HL-60 (cell line): ENCODE measurements at regions not wholly inside any gene's neighbourhood (a gene's known extent, or its start where the extent isn't known, plus 50 kb on each side); places are given as distances from the start of the nearest gene placed in this dataset.

ENCODE experiments used
- DNase-seq, 2 experiments: peaks; one replicate each; pipeline ENCODE4 v3.0.0-alpha.2; 2010 to 2020; ENCODE audit warnings: low read depth in 1 of 2, low spot score in 1 of 2
- H3K27ac ChIP-seq: fragments of 250-450 bp; sonication (Bioruptor Pico); replicated peaks from 2 replicates; pipeline ENCODE4 v1.5.1; 2020; ENCODE audit warnings: mild to moderate bottlenecking, moderate library complexity
- H3K27me3 ChIP-seq: fragments of 250-450 bp; sonication (Bioruptor Pico); 2 replicates; pipeline ENCODE4 v1.5.1; 2021; ENCODE audit warnings: mild to moderate bottlenecking, moderate library complexity; ENCODE audit not compliant: insufficient read depth, poor library complexity, severe bottlenecking
- H3K4me3 ChIP-seq: replicated peaks from 2 replicates; pipeline ENCODE4 v1.5.1; 2011; ENCODE audit warnings: mild to moderate bottlenecking, control low read depth, low read length; ENCODE audit not compliant: insufficient read depth
- GABPA ChIP-seq: IDR thresholded peaks from 2 replicates; pipeline ENCODE4 v1.6.1; 2012; ENCODE audit warnings: low read depth
- POLR2AphosphoS5 ChIP-seq: IDR thresholded peaks from 2 replicates; pipeline ENCODE4 v1.6.1; 2012; ENCODE audit warnings: low read depth
- SPI1 ChIP-seq: IDR thresholded peaks from 2 replicates; pipeline ENCODE4 v1.6.1; 2012; ENCODE audit warnings: low read depth, mild to moderate bottlenecking, borderline replicate concordance
- TF ChIP-seq, protein P1 (sequence below): IDR thresholded peaks from 2 replicates; pipeline ENCODE4 v1.6.1; 2012; ENCODE audit warnings: low read depth; ENCODE audit not compliant: insufficient replicate concordance
- TF ChIP-seq, protein P2 (sequence below): IDR thresholded peaks from one replicate; pipeline ENCODE4 v1.5.1; 2011; ENCODE audit warnings: low read length, control low read depth, inconsistent platforms; ENCODE audit not compliant: insufficient read depth

DNA sequence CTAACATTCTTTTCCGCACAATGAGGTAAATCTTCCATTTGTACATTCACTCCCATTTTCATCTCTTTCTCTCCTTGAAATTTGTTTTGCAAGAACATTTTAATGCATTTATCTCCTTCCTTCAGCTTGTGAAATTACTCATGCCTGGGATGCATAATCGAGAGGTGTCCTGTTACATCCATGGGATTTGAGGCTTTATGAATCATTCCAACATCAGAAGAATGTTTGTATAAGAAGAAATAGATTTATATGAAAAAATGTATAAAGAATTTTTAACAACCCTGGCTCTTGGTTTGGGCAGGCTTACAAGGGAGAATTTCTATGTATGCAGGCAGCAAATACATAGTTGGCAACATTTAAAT lies 93.2 kb upstream of the MBNL1 start:
- H3K27ac ChIP-seq, result no peak overlapping the region
- no peak for DNase-seq
- no peaks in the 10 kb centered on the region for H3K27me3 ChIP-seq
- TF ChIP-seq, protein P1, sequence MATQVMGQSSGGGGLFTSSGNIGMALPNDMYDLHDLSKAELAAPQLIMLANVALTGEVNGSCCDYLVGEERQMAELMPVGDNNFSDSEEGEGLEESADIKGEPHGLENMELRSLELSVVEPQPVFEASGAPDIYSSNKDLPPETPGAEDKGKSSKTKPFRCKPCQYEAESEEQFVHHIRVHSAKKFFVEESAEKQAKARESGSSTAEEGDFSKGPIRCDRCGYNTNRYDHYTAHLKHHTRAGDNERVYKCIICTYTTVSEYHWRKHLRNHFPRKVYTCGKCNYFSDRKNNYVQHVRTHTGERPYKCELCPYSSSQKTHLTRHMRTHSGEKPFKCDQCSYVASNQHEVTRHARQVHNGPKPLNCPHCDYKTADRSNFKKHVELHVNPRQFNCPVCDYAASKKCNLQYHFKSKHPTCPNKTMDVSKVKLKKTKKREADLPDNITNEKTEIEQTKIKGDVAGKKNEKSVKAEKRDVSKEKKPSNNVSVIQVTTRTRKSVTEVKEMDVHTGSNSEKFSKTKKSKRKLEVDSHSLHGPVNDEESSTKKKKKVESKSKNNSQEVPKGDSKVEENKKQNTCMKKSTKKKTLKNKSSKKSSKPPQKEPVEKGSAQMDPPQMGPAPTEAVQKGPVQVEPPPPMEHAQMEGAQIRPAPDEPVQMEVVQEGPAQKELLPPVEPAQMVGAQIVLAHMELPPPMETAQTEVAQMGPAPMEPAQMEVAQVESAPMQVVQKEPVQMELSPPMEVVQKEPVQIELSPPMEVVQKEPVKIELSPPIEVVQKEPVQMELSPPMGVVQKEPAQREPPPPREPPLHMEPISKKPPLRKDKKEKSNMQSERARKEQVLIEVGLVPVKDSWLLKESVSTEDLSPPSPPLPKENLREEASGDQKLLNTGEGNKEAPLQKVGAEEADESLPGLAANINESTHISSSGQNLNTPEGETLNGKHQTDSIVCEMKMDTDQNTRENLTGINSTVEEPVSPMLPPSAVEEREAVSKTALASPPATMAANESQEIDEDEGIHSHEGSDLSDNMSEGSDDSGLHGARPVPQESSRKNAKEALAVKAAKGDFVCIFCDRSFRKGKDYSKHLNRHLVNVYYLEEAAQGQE, result no peak
- no peak for TF ChIP-seq SPI1
- TF ChIP-seq, protein P2, sequence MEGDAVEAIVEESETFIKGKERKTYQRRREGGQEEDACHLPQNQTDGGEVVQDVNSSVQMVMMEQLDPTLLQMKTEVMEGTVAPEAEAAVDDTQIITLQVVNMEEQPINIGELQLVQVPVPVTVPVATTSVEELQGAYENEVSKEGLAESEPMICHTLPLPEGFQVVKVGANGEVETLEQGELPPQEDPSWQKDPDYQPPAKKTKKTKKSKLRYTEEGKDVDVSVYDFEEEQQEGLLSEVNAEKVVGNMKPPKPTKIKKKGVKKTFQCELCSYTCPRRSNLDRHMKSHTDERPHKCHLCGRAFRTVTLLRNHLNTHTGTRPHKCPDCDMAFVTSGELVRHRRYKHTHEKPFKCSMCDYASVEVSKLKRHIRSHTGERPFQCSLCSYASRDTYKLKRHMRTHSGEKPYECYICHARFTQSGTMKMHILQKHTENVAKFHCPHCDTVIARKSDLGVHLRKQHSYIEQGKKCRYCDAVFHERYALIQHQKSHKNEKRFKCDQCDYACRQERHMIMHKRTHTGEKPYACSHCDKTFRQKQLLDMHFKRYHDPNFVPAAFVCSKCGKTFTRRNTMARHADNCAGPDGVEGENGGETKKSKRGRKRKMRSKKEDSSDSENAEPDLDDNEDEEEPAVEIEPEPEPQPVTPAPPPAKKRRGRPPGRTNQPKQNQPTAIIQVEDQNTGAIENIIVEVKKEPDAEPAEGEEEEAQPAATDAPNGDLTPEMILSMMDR, result no peak
- TF ChIP-seq GABPA, result no peak
- TF ChIP-seq POLR2AphosphoS5, result no peak
- H3K4me3 ChIP-seq, result no peak overlapping the region

DNA sequence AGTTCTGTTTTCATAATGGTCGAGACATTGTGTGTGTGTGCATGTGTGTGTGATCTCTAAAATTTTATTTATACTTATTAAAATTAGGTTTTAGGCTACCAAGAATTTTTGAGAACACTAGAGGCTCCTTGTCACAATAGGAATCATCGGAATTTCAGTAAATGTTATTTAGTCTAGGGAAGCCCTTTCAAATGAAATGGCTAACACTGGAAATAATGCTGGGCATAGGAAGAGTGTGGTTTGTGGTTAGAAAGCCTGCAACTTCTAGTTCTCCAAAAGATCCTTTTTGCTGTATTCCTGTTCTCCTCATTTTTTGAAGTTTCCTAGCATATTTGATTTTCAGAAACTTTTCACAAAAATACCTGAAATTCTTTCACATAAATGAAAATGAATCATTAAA lies 92.5 kb upstream of the MBNL1 start:
- no peaks in the 10 kb centered on the region for H3K27me3 ChIP-seq
- DNase-seq, result no peak
- H3K4me3 ChIP-seq, result no peak overlapping the region
- TF ChIP-seq SPI1 (no peak), GABPA (no peak), POLR2AphosphoS5 (no peak)
- TF ChIP-seq, protein P1, result no peak
- TF ChIP-seq, protein P2, result no peak
- no peak overlapping the region for H3K27ac ChIP-seq

DNA sequence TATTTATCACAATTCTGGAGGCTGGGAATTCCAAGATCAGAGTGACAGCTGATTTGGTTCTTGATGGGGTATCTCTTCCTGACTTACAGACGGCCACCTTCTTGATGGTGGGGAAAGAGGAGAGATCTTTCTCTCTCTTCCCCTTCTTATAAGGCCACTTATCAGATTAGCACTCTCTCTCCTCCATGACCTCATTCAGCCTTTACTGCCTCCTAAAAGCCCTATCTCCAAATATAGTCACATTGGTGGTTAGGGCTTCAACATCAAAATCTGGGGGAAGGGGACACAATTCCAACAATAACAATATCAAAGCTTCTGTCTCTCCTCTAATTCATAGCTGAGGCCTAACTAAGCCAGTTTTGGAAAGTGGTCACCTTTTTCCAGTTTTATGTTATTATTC lies 91.7 kb upstream of the MBNL1 start:
- no peak overlapping the region for H3K4me3 ChIP-seq
- H3K27me3 ChIP-seq, result no peaks in the 10 kb centered on the region
- no peak for TF ChIP-seq GABPA
- no peak for TF ChIP-seq POLR2AphosphoS5
- TF ChIP-seq, protein P2, result no peak
- TF ChIP-seq SPI1, result no peak
- TF ChIP-seq, protein P1, result no peak
- no peak for DNase-seq
- H3K27ac ChIP-seq, result no peak overlapping the region
